GM12878 (cell line): ENCODE measurements at regions not wholly inside any gene's neighbourhood (a gene's known extent, or its start where the extent isn't known, plus 50 kb on each side); places are given as distances from the start of the nearest gene placed in this dataset.

Experiments used
- ATAC-seq: fragments of 200-7000 bp; cut with Tn5 transposase; 3 replicates; pipeline ENCODE4 v1.9.1; 2020; ENCODE audit warnings: mild to moderate bottlenecking, moderate library complexity
- BruUV-seq: library from RNA; stranded (reverse); fragments of 400-500 nt; replicated peaks from 2 replicates; lab custom pipeline; 2021; lab: Mats Ljungman, UMichigan
- CTCF ChIA-PET: fragments of 300-600 bp; sonication (Branson Sonifier 250); formaldehyde crosslinking; extraction: SDS; loops from one replicate; lab custom pipeline; 2021; ENCODE audit warnings: inconsistent platforms; lab: Yijun Ruan, JAX
- POLR2A ChIA-PET: fragments of 350-600 bp; formaldehyde crosslinking; extraction: SDS; loops from one replicate; lab custom pipeline; 2021; ENCODE audit warnings: inconsistent platforms; lab: Charles Lee
- RAD21 ChIA-PET: fragments of 300-600 bp; sonication (Branson Sonifier 250); formaldehyde crosslinking; loops from one replicate; lab custom pipeline; 2023; ENCODE audit warnings: antibody characterized with exemption; ENCODE audit not compliant: unreplicated experiment; lab: Charles Lee
- SMC1A ChIA-PET: fragments of 300-600 bp; sonication (Branson Sonifier 250); formaldehyde crosslinking; loops from one replicate; lab custom pipeline; 2023; ENCODE audit not compliant: unreplicated experiment, uncharacterized antibody; lab: Charles Lee
- DNase-seq: peaks from one replicate; pipeline ENCODE4 v3.0.0-alpha.2; 2011; ENCODE audit warnings: low read depth, low spot score
- FAIRE-seq: peaks from 3 replicates; lab custom pipeline; 2011; peaks lifted over from hg19 to GRCh38; lab: Jason Lieb, UNC
- H2AFZ ChIP-seq: 2 replicates; pipeline ENCODE4 v1.6.0; 2011; ENCODE audit warnings: low read depth, low read length, control low read depth; ENCODE audit not compliant: control insufficient read depth
- H3K27ac ChIP-seq: 2 replicates; pipeline ENCODE4 v1.5.1; 2011; ENCODE audit warnings: control low read depth; ENCODE audit not compliant: control insufficient read depth, insufficient read depth
- H3K27me3 ChIP-seq, 2 experiments: replicated peaks in 1 of 2; 2 replicates each; pipeline versions ENCODE4 v1.6.0 to v1.6.1; 2011; ENCODE audit warnings: low read length in 1 of 2; ENCODE audit not compliant: control insufficient read depth in 2 of 2, insufficient read depth in 2 of 2
- H3K36me3 ChIP-seq, 2 experiments: 2 replicates each; pipeline ENCODE4 v1.5.1; 2011; ENCODE audit warnings: low read length in 1 of 2; ENCODE audit not compliant: control insufficient read depth in 2 of 2, insufficient read depth in 2 of 2
- H3K4me1 ChIP-seq: 2 replicates; pipeline ENCODE4 v1.6.1; 2011; ENCODE audit warnings: mild to moderate bottlenecking, low read length, moderate library complexity, mixed read lengths; ENCODE audit not compliant: control insufficient read depth, insufficient read depth
- H3K4me2 ChIP-seq: 2 replicates; pipeline ENCODE4 v1.6.0; 2011; ENCODE audit warnings: control low read depth; ENCODE audit not compliant: control insufficient read depth, insufficient read depth
- H3K4me3 ChIP-seq: fragments of 200-600 bp; sonication (generic); 2 replicates; pipeline ENCODE4 v1.5.1; 2016
- H3K79me2 ChIP-seq: 2 replicates; pipeline ENCODE4 v1.6.0; 2011; ENCODE audit warnings: low read length; ENCODE audit not compliant: control insufficient read depth, insufficient read depth
- H3K9ac ChIP-seq: 2 replicates; pipeline ENCODE4 v1.8.0; 2011; ENCODE audit warnings: low read length, control low read depth, mixed read lengths; ENCODE audit not compliant: control insufficient read depth, insufficient read depth
- H3K9me3 ChIP-seq: replicated peaks from 3 replicates; pipeline ENCODE4 v1.5.1; 2011; ENCODE audit warnings: mild to moderate bottlenecking, low read length; ENCODE audit not compliant: control insufficient read depth, insufficient read depth
- H4K20me1 ChIP-seq: 2 replicates; pipeline ENCODE4 v1.6.0; 2011; ENCODE audit not compliant: control insufficient read depth, insufficient read depth
- ATF2 ChIP-seq: IDR thresholded peaks from 2 replicates; pipeline ENCODE4 v1.6.1; 2012; ENCODE audit warnings: low read length, inconsistent platforms
- CHD2 ChIP-seq: IDR thresholded peaks from 2 replicates; pipeline ENCODE4 v1.6.1; 2011; ENCODE audit warnings: low read depth, low read length, improper control_type of control experiment, borderline replicate concordance
- FOS ChIP-seq: IDR thresholded peaks from 3 replicates; pipeline ENCODE4 v1.6.1; 2011; ENCODE audit warnings: borderline replicate concordance; ENCODE audit not compliant: insufficient read length; ENCODE audit errors: extremely low read depth
- FOXK2 ChIP-seq: fragments of 450-650 bp; IDR thresholded peaks from 2 replicates; pipeline ENCODE4 v1.6.1; 2017; ENCODE audit warnings: mild to moderate bottlenecking, moderate library complexity
- GABPA ChIP-seq: IDR thresholded peaks from 2 replicates; pipeline ENCODE4 v1.6.1; 2014; ENCODE audit warnings: antibody characterized with exemption, low read depth, mild to moderate bottlenecking, inconsistent platforms
- KDM1A ChIP-seq: fragments of 200-600 bp; sonication (generic); IDR thresholded peaks from 2 replicates; pipeline ENCODE4 v1.6.1; 2016; ENCODE audit warnings: borderline replicate concordance
- PAX5 ChIP-seq: IDR thresholded peaks from 2 replicates; pipeline ENCODE4 v1.6.1; 2011; ENCODE audit warnings: low read depth, low read length, borderline replicate concordance
- RB1 ChIP-seq: fragments of 450-650 bp; formaldehyde crosslinking; IDR thresholded peaks from 2 replicates; pipeline ENCODE4 v1.6.1; 2017; ENCODE audit warnings: mild to moderate bottlenecking, borderline replicate concordance
- SUZ12 ChIP-seq: fragments of 200-600 bp; sonication (generic); IDR thresholded peaks from one replicate; pipeline ENCODE4 v1.6.1; 2018; ENCODE audit warnings: antibody characterized with exemption, mild to moderate bottlenecking; ENCODE audit not compliant: unreplicated experiment
- whole genome bisulfite sequencing: methylation state at CpG from one replicate; pipeline ENCODE4 v1.1.6; 2016; ENCODE audit warnings: low lambda C conversion rate; ENCODE audit not compliant: insufficient replicate concordance, insufficient coverage; ENCODE audit errors: missing lambda C conversion rate; 5-methylcytosine and 5-hydroxymethylcytosine counted together
- in situ Hi-C: fragments of 300-500 bp; cut with MboI; formaldehyde crosslinking; loops from 9 replicates; pipeline ENCODE4 v1.14.3; 2018; ENCODE audit warnings: mixed read lengths
- intact Hi-C: fragments of 100-400 bp; cut with micrococcal nuclease; formaldehyde crosslinking; loops from one replicate; pipeline ENCODE4 v1.14.2; 2022; ENCODE audit not compliant: unreplicated experiment
- TF ChIP-seq, protein P1 (sequence below): fragments of 450-650 bp; IDR thresholded peaks from 2 replicates; pipeline ENCODE4 v1.6.1; 2018; ENCODE audit warnings: borderline replicate concordance, mild to moderate bottlenecking; ENCODE audit not compliant: partially characterized antibody

DNA sequence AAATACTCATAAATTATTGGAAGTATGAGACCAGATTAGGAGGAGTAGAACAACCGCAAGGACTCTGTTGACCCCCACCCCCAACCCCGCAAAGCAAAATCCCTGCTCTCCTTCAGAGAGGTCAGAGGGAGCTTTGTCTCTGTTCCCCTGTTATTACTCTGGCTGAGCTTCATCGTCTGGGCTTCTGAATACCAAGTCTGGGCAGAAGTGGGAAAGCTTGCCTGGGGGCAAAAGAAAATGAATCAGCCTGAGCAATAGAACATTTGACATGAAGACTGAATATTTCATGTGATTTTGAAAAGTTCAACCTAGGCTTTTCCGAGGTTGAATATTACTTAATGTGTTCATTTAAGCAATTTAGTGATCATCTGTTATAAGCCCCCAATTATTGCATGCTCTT lies 114.6 kb upstream of the ARHGAP28 start:
- H3K4me1 ChIP-seq, result no peaks in the 10 kb centered on the region
- TF ChIP-seq ATF2 (no peak), KDM1A (no peak), FOS (no peak), SUZ12 (no peak), FOXK2 (no peak), RB1 (no peak), PAX5 (no peak), CHD2 (no peak), GABPA (no peak)
- TF ChIP-seq, protein P1, sequence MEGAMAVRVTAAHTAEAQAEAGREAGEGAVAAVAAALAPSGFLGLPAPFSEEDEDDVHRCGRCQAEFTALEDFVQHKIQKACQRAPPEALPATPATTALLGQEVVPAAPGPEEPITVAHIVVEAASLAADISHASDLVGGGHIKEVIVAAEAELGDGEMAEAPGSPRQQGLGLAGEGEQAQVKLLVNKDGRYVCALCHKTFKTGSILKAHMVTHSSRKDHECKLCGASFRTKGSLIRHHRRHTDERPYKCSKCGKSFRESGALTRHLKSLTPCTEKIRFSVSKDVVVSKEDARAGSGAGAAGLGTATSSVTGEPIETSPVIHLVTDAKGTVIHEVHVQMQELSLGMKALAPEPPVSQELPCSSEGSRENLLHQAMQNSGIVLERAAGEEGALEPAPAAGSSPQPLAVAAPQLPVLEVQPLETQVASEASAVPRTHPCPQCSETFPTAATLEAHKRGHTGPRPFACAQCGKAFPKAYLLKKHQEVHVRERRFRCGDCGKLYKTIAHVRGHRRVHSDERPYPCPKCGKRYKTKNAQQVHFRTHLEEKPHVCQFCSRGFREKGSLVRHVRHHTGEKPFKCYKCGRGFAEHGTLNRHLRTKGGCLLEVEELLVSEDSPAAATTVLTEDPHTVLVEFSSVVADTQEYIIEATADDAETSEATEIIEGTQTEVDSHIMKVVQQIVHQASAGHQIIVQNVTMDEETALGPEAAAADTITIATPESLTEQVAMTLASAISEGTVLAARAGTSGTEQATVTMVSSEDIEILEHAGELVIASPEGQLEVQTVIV, result no peak
- H2AFZ ChIP-seq, result no peak overlapping the region
- H3K9ac ChIP-seq, result no peak overlapping the region
- H3K4me3 ChIP-seq, result no peak overlapping the region
- ChIA-PET RAD21 (no interaction called here), POLR2A (no interaction called here), CTCF (no interaction called here), SMC1A (no interaction called here)
- H3K79me2 ChIP-seq, result no peaks in the 10 kb centered on the region
- in situ Hi-C loops, result no loop called here
- no peak overlapping the region for H3K27ac ChIP-seq
- ATAC-seq (no peak), FAIRE-seq (no peak), DNase-seq (no peak)
- no peaks in the 10 kb centered on the region for H3K36me3 ChIP-seq
- no TSS peak for BruUV-seq
- H3K27me3 ChIP-seq, result no peaks in the 10 kb centered on the region
- H4K20me1 ChIP-seq, result no peaks in the 10 kb centered on the region
- intact Hi-C loops, result no loop called here
- no peak overlapping the region for H3K4me2 ChIP-seq
- H3K9me3 ChIP-seq, result no peaks in the 10 kb centered on the region
- WGBS, result 21% methylated on average over 4 of the region's 4 CpGs
